Midbrain (tissue), 1 donor: ENCODE measurements at regions not wholly inside any gene's neighbourhood (a gene's known extent, or its start where the extent isn't known, plus 50 kb on each side); places are given as distances from the start of the nearest gene placed in this dataset.

Source experiments
- DNase-seq: peaks from one replicate; lab custom pipeline; 2025; lab: John Stamatoyannopoulos, UW

- no peak for DNase-seq
Observed at GRCh38 chr6:155995281-155995680, 539.6 kb upstream of the NOX3 start.

- no peak for DNase-seq
Observed at GRCh38 chr6:155994086-155994485, 538.4 kb upstream of the NOX3 start.

DNA sequence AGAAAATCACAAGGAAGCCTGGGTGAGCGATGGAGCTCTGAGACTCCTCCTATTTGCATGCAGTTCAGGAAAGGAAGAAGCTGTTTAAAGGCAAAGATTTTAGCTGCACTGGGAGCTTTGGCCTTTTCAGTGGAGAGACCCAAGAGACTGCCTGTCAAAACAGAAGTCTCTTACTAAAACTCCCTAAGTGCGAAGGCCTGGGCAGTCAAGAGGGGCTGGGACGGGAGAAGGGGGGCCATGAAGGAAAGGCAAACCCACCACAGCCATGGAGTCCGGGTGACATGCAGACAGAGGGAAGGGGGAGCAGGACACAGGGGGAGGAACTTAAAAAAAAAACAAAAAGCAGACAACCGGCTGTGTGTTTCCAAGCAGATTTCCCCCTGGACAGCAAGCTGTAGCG, 537.6 kb upstream of the NOX3 start:
- no peak for DNase-seq

DNA sequence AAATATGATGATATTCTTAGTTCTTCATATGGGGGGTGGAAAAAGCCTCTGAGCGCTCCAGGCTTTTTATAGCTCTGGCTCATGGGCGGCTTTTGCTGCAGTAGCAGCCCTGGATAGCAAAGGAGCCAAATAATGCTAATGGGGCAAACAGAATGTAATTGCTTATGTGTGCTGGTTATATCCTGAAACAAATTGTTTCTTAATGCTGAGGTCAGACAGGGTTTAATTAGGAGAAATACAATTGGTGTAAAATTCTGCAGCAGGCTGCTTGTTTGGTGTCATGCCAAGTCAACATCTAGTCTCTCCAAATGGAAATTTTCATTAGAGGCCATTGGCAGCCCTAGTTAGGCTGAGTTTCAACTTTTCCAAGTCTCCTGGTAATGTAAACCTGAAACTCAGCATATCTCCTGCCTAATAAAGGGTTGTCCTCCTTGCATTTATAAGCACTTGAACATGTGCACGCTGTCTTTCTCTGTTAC, 530.1 kb upstream of the NOX3 start:
- DNase-seq: no peak

- DNase-seq: no peak
Observed at GRCh38 chr6:155980768-155981079, 525.1 kb upstream of the NOX3 start.

DNA sequence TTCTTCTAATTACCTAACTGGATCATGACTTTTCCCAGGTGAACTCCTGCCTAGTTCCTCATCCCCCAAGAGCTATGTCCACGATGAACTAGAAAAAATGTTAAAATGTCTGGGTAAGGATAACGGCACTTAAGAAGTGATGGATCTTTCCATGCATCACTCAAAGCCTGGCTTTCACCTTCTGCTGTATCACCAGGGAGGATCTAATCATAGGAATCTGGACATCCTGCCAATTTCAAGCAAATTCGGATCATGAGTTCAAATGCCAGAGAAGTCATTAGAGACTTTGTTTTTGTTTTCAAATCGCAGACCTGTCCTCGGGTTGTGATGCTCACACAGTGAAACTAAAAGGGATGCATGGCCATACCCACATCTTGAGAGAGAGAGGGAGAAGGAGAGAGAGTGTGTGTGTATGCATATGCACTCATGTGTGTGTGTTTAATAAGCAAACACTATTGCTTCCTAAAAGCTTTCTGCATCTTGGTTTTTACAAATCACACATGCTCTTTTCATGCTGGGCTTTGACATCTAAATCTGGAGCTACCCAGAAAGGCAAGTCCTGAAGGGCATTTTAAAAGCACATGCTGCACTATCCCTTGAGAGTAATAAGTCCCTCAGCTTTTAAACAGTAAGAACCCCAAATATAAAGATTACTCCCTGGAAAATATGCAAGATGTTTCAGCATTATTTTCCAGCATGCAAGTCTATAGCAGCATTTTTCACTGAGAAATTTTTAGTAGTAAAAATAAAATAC, 524.6 kb upstream of the NOX3 start:
- no peak for DNase-seq

- DNase-seq: no peak
Observed at GRCh38 chr6:155975506-155975905, 519.9 kb upstream of the NOX3 start.

DNA sequence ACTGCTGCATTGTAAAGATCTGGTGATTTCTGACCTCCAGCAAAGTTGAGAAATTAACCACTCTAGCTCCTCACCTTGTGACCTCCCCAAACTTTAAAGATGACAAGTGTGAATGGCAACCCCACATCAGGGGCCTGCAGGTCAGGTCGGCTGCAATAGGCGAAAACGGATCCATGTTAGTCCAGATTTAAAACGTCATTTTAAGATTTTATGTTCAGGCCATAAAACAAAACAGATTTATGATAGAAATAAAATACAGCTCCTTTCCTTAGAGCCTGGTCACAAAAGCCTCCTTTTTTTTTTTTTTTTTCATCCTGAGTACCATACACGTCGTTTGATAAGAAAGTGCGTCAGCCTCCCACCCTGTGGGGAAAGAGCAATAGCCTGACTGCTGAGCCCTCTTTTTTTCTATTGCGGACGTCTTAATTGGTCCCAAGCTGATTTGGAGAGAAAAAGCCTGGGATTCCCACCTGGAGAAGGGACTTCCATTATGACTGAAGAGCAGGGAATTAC, 519.2 kb upstream of the NOX3 start:
- no peak for DNase-seq

GRCh38 chr6:155974359-155974758, 518.7 kb upstream of the NOX3 start:
- no peak for DNase-seq

GRCh38 chr6:155970876-155971708, 515.5 kb upstream of the NOX3 start:
- DNase-seq: no peak

GRCh38 chr6:155970472-155970871, 514.8 kb upstream of the NOX3 start:
- DNase-seq: no peak

DNA sequence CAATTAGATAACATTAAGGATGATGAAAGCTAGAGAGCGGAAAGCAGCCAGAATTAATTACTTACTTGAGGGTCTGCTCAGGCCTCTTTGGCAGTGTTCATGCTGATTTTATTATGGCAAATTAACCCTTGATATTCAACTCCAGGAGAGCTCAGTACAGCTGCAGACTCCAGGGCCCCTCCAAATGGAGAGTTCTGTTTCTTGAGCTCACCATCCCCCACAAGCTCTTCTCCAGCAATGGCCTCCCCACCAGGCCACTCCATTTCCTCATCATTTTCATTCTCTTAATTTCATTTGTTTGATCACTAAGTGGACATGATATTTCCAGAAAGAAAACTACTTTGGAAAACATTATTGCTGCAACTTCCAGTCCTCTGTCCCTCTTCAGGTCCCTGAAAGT, 513.3 kb upstream of the NOX3 start:
- no peak for DNase-seq

DNA sequence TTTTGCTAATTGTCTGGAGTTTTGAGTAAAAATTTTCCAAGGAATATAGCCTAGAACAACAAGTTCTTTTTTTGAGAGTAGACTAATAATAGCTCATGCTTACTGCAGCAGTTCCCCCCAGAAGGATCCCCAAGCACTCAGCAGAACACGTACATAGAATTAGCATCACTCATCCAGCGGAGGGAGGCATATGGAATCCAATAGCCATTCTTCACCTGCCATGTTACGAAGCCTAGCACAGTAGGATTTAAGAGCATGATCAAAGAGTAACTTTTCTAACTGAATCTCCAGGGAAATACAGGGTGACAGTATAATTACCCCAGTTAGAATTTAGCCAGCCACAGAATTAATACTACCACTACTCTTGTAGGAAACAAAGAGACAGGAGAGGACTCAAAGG, 511.7 kb upstream of the NOX3 start:
- no peak for DNase-seq

DNA sequence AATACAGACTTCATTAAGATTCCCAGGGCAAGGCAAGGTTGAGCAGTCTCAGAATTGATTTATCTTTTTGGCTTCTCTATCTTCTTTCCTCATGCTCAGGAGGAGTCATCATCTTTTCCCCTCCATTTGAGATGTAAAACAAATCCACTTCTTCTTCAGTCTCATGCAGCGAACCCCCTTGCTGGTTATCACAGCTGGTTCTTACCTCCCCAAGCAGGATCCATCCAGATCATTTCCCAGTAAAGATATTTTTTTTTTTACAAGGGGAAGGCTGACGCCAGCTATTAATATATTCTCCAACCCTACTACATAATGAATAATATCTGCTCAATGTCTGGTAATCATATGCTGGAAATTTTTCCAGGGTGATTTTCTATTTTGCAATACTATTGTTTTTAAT, 508.9 kb upstream of the NOX3 start:
- no peak for DNase-seq

DNA sequence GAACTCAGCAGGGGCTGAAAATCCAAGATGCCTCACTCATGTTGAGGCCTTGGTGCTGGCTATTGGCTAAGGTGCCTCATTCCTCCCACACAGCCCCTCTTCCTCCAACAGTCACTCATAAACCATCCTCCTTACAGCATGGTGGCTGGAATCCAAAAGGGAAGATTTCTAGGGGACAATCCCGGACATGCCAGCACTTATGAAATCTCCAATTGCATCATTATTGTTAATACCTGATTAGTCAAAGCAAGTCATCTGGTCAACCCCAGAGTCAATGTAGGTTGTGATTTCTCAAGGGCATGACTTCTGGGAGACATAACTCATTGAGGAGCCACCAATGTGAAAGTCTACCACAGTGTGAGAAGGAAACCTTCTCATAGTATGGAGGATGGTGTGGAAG, 506.6 kb upstream of the NOX3 start:
- DNase-seq: no peak

GRCh38 chr6:155959898-155960495, 504.4 kb upstream of the NOX3 start:
- no peak for DNase-seq

DNA sequence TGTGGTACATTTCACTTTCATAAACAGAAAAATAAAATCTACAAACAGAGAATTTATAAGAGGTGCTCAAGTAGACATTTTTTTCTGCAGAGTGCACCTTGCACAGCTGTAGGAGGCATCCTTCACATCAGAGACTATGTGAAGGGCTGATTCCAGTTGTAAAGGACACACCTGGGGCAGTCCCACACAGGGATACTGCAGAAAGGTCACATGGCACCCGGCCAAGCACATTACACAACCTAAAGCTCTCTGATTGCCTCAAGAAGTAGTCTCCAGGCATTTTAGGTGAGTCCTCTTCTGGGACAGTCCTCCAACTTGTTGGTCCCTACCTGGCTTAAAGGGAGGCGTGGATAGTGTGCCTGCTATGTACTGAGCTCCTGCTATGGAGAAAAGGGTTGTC, 502.9 kb upstream of the NOX3 start:
- DNase-seq: no peak

- no peak for DNase-seq
Observed at GRCh38 chr6:155955038-155955437, 499.4 kb upstream of the NOX3 start.

GRCh38 chr6:155954149-155954548, 498.5 kb upstream of the NOX3 start:
- no peak for DNase-seq

GRCh38 chr6:155949256-155949655, 493.6 kb upstream of the NOX3 start:
- DNase-seq: no peak

- no peak for DNase-seq
Observed at GRCh38 chr6:155946860-155947259, 491.2 kb upstream of the NOX3 start.

DNA sequence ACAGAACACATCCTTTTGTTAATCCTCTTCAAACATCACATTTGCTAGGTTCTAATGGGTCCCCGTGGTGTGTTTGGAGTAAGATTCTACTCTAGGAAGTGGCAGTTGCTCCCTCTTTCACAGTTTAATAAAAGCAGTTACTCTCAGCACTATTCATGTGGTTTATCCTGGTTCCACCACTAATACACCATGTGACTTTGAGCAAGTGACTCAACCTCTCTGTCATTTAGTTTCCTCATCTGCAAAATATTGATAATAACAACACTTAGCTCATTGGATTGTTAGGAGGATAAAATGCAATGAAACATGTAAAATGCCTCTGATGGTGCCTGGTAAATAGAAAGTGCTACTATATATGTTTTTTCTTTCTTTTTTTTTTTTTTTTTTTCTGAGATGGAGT, 488.0 kb upstream of the NOX3 start:
- no peak for DNase-seq

DNA sequence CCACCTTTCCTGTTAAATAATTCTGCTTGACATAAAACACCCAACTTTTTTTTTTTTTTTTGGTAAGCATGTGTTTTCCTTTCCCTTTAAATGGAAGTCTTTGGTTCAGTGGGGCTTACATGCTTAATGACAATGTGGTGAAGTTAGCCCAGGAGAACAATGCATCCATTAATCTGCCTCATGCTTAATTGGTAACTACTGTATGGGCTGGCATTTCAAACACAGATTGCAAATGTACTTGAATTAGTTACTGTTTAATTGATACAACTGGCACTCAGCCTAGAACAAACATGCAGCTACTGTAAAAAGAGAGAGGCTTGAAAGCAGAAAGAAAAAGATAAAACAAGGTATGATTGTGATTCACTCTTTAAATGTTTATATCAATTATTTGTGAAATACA, 483.6 kb upstream of the NOX3 start:
- no peak for DNase-seq
